Kidney (tissue), 13 donors: ENCODE measurements at regions not wholly inside any gene's neighbourhood (a gene's known extent, or its start where the extent isn't known, plus 50 kb on each side); places are given as distances from the start of the nearest gene placed in this dataset.

Source experiments
- DNase-seq, 5 donors: peaks; one replicate each; pipeline ENCODE4 v3.0.0-alpha.2; 2013 to 2020
- FAIRE-seq: peaks from 2 replicates; lab custom pipeline; 2012; peaks lifted over from hg19 to GRCh38; lab: Jason Lieb, UNC
- H3K27ac ChIP-seq, 2 donors: one replicate each; pipeline ENCODE4 v1.7.0; 2013; ENCODE audit warnings: low read depth in 2 of 2, low read length in 2 of 2, inconsistent platforms in 1 of 2
- H3K27me3 ChIP-seq: one replicate; pipeline ENCODE4 v1.7.1; 2013; ENCODE audit warnings: low read length, inconsistent platforms; ENCODE audit not compliant: control insufficient read depth, insufficient read depth
- H3K36me3 ChIP-seq, 3 donors: one replicate each; pipeline versions ENCODE4 v1.7.0 to v1.7.1; 2013; ENCODE audit warnings: low read length in 3 of 3, control low read depth in 1 of 3, inconsistent platforms in 1 of 3; ENCODE audit not compliant: insufficient read depth in 3 of 3, control insufficient read depth in 2 of 3
- H3K4me1 ChIP-seq, 3 donors: one replicate each; pipeline versions ENCODE4 v1.7.0 to v1.7.1; 2013; ENCODE audit warnings: low read length in 3 of 3, inconsistent platforms in 1 of 3, low read depth in 1 of 3; ENCODE audit not compliant: control insufficient read depth in 2 of 3, insufficient read depth in 2 of 3
- H3K4me3 ChIP-seq, 3 donors: one replicate each; pipeline versions ENCODE4 v1.7.0 to v1.8.1; 2013; ENCODE audit warnings: low read length in 3 of 3, control low read depth in 1 of 3, inconsistent platforms in 1 of 3
- H3K9ac ChIP-seq, 3 donors: one replicate each; pipeline versions ENCODE4 v1.7.0 to v1.7.1; 2013; ENCODE audit warnings: low read length in 3 of 3, control low read depth in 1 of 3, inconsistent platforms in 1 of 3
- H3K9me3 ChIP-seq, 3 donors: one replicate each; pipeline versions ENCODE4 v1.7.0 to v1.7.1; 2013; ENCODE audit warnings: low read length in 3 of 3, control low read depth in 1 of 3, inconsistent platforms in 1 of 3; ENCODE audit not compliant: control insufficient read depth in 2 of 3, insufficient read depth in 1 of 3
- intact Hi-C: fragments of 100-400 bp; cut with DNase I; formaldehyde crosslinking; loops from one replicate; pipeline ENCODE4 v1.11.1; 2022
- TF ChIP-seq, protein P1 (sequence below): IDR thresholded peaks from 3 replicates; pipeline ENCODE4 v1.5.1; 2012; ENCODE audit warnings: mild to moderate bottlenecking, moderate library complexity, borderline replicate concordance; ENCODE audit not compliant: insufficient read depth; ENCODE audit errors: extremely low read depth
- donor health status: control.
- donor health status: control.
- donor health status: control.
- donor health status: control.
- donor health status: control.
- donor health status: DM: yes; HTN: yes; CAD: no.
- donor health status: Normal renal cell carcinoma (clear cell type).

GRCh38 chr2:113832795-113833290 is 57.0 kb upstream of the ACTR3 start:
- FAIRE-seq (no peak), DNase-seq (no peak)
- H3K9me3 ChIP-seq, result no peaks in the 10 kb centered on the region
- H3K27me3 ChIP-seq, result no peaks in the 10 kb centered on the region
- H3K36me3 ChIP-seq, result no peaks in the 10 kb centered on the region
- intact Hi-C loops, result no loop called here
- TF ChIP-seq, protein P1, sequence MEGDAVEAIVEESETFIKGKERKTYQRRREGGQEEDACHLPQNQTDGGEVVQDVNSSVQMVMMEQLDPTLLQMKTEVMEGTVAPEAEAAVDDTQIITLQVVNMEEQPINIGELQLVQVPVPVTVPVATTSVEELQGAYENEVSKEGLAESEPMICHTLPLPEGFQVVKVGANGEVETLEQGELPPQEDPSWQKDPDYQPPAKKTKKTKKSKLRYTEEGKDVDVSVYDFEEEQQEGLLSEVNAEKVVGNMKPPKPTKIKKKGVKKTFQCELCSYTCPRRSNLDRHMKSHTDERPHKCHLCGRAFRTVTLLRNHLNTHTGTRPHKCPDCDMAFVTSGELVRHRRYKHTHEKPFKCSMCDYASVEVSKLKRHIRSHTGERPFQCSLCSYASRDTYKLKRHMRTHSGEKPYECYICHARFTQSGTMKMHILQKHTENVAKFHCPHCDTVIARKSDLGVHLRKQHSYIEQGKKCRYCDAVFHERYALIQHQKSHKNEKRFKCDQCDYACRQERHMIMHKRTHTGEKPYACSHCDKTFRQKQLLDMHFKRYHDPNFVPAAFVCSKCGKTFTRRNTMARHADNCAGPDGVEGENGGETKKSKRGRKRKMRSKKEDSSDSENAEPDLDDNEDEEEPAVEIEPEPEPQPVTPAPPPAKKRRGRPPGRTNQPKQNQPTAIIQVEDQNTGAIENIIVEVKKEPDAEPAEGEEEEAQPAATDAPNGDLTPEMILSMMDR, result no peak
- peaks cover 0 to under 1% (median 0%) of the 10 kb centered on the region in 3 donors for H3K4me1 ChIP-seq
- no peak overlapping the region for H3K4me3 ChIP-seq
- H3K27ac ChIP-seq, result no peak overlapping the region
- no peak overlapping the region for H3K9ac ChIP-seq

- Histone ChIP-seq H3K4me3 (no peak overlapping the region), H3K9ac (no peak overlapping the region), H3K36me3 (no peaks in the 10 kb centered on the region), H3K9me3 (no peaks in the 10 kb centered on the region), H3K4me1 (no peaks in the 10 kb centered on the region), H3K27ac (no peak overlapping the region), H3K27me3 (no peaks in the 10 kb centered on the region)
- FAIRE-seq, result no peak
- DNase-seq, result peak in 2 of 5 donors; percentile 26 to 45
- intact Hi-C loops, result no loop called here
- TF ChIP-seq, protein P1, result no peak
These were observed 58.7 kb upstream of the ACTR3 start for GRCh38 chr2:113831161-113831560.

DNA sequence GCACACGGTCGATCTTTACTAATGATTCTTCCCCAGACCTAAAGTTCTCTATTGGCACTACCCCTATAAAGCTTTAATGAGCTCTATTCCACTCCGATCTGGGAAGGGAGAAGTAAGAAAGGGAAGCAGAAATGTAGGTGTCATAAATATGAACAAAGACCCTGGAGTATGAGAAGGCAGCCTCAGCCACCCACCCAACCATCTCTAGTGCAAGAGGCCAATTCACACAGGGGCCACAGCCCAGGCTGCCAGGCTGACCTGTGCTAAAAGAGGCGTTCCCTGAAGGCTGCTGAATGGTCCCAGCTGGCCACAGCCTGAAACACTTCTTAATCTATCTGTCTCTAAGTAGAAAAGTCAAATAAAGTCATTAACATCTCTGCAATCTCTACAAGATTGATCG is 60.1 kb upstream of the ACTR3 start:
- Histone ChIP-seq H3K9ac (no peak overlapping the region), H3K27ac (no peak overlapping the region), H3K36me3 (no peaks in the 10 kb centered on the region), H3K9me3 (no peaks in the 10 kb centered on the region), H3K4me1 (no peaks in the 10 kb centered on the region), H3K27me3 (no peaks in the 10 kb centered on the region), H3K4me3 (no peak overlapping the region)
- FAIRE-seq, result no peak
- TF ChIP-seq, protein P1, result no peak
- intact Hi-C loops, result no loop called here
- no peak for DNase-seq

DNA sequence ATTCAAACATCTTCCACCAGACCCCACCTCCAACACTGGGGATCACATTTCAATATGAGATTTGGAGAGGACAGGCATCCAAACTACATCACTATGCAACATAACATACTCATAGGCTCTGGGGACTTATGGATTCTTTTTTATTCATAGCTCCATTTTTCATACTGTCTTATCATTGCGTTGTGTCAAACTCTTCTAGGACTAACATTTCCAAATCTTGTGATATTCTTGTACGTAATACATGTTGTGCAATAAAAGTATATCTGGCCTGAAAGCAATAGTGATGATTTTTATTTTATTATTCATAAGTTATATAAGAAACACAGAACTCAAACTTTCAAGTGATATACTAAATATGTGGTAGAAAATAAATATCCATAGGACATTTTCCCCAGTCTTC is 60.6 kb upstream of the ACTR3 start:
- DNase-seq, result no peak
- TF ChIP-seq, protein P1, result no peak
- FAIRE-seq, result no peak
- Histone ChIP-seq H3K27me3 (no peaks in the 10 kb centered on the region), H3K9ac (no peak overlapping the region), H3K36me3 (no peaks in the 10 kb centered on the region), H3K9me3 (no peaks in the 10 kb centered on the region), H3K4me1 (no peaks in the 10 kb centered on the region), H3K4me3 (no peak overlapping the region), H3K27ac (no peak overlapping the region)
- intact Hi-C loops, result no loop called here
